Activated naive CD4-positive, alpha-beta T cell treated with anti-CD3 and anti-CD28 coated beads for 36 hours (primary cell): ENCODE measurements at regions not wholly inside any gene's neighbourhood (a gene's known extent, or its start where the extent isn't known, plus 50 kb on each side); places are given as distances from the start of the nearest gene placed in this dataset.

Source experiments
- CTCF ChIA-PET: fragments of 350-600 bp; sonication (Branson Sonifier 250); formaldehyde crosslinking; loops from one replicate; lab custom pipeline; 2021; ENCODE audit warnings: antibody characterized with exemption; lab: Charles Lee
- DNase-seq: peaks from one replicate; pipeline ENCODE4 v3.0.0-alpha.2; 2020
- H3K27ac Mint-ChIP-seq: one replicate; pipeline ENCODE4 v1.8.0; 2021; ENCODE audit warnings: mild to moderate bottlenecking, mixed read lengths
- H3K27me3 Mint-ChIP-seq: one replicate; pipeline ENCODE4 v1.8.0; 2021; ENCODE audit warnings: low read depth, mixed read lengths
- H3K36me3 Mint-ChIP-seq: one replicate; pipeline ENCODE4 v1.8.0; 2021; ENCODE audit warnings: low read depth, mixed read lengths
- H3K4me1 Mint-ChIP-seq: one replicate; pipeline ENCODE4 v1.8.0; 2021; ENCODE audit warnings: low read depth, mixed read lengths
- H3K4me3 Mint-ChIP-seq: one replicate; pipeline ENCODE4 v1.8.0; 2021; ENCODE audit warnings: mild to moderate bottlenecking, moderate library complexity, mixed read lengths
- H3K9me3 Mint-ChIP-seq: one replicate; pipeline ENCODE4 v1.8.0; 2021; ENCODE audit warnings: mixed read lengths
- intact Hi-C: fragments of 100-400 bp; cut with micrococcal nuclease; formaldehyde crosslinking; loops from one replicate; pipeline ENCODE4 v1.15.1; 2023

GRCh38 chr7:109309790-109310189, 740.1 kb downstream of the DNAJB9 start:
- intact Hi-C loops: no loop called here
- Mint-ChIP-seq H3K27ac (no peak overlapping the region), H3K36me3 (no peaks in the 10 kb centered on the region), H3K4me3 (no peak overlapping the region), H3K27me3 (no peaks in the 10 kb centered on the region), H3K9me3 (peaks cover 8% of the 10 kb centered on the region), H3K4me1 (no peaks in the 10 kb centered on the region)
- DNase-seq: no peak
- CTCF ChIA-PET: no interaction called here

- intact Hi-C loops: no loop called here
- DNase-seq: no peak
Observed at GRCh38 chr7:109318136-109318535, 748.5 kb downstream of the DNAJB9 start.

GRCh38 chr7:109322833-109323232, 753.2 kb downstream of the DNAJB9 start:
- Mint-ChIP-seq H3K9me3 (peaks cover 2% of the 10 kb centered on the region), H3K4me1 (no peaks in the 10 kb centered on the region), H3K4me3 (no peak overlapping the region), H3K36me3 (no peaks in the 10 kb centered on the region), H3K27ac (no peak overlapping the region), H3K27me3 (no peaks in the 10 kb centered on the region)
- CTCF ChIA-PET: no interaction called here
- DNase-seq: no peak
- intact Hi-C loops: no loop called here

More at GRCh38 chr7:109318136-109318535, 748.5 kb downstream of the DNAJB9 start:
- Mint-ChIP-seq H3K27ac (no peak overlapping the region), H3K36me3 (no peaks in the 10 kb centered on the region), H3K4me3 (no peak overlapping the region), H3K9me3 (peaks cover 2% of the 10 kb centered on the region), H3K4me1 (no peaks in the 10 kb centered on the region), H3K27me3 (no peaks in the 10 kb centered on the region)
- CTCF ChIA-PET: no interaction called here

GRCh38 chr7:109331423-109331822, 761.7 kb downstream of the DNAJB9 start:
- Mint-ChIP-seq H3K27me3 (no peaks in the 10 kb centered on the region), H3K4me1 (no peaks in the 10 kb centered on the region), H3K27ac (no peak overlapping the region), H3K9me3 (peaks cover 2% of the 10 kb centered on the region), H3K36me3 (no peaks in the 10 kb centered on the region), H3K4me3 (no peak overlapping the region)
- CTCF ChIA-PET: no interaction called here
- no peak for DNase-seq
- intact Hi-C loops: no loop called here

GRCh38 chr7:109335951-109336350, 766.3 kb downstream of the DNAJB9 start:
- Mint-ChIP-seq H3K4me1 (no peaks in the 10 kb centered on the region), H3K36me3 (no peaks in the 10 kb centered on the region), H3K9me3 (no peaks in the 10 kb centered on the region), H3K4me3 (no peak overlapping the region), H3K27me3 (no peaks in the 10 kb centered on the region), H3K27ac (no peak overlapping the region)
- DNase-seq: no peak
- intact Hi-C loops: no loop called here
- CTCF ChIA-PET: no interaction called here

- Mint-ChIP-seq H3K27ac (no peak overlapping the region), H3K36me3 (no peaks in the 10 kb centered on the region), H3K4me3 (no peak overlapping the region), H3K9me3 (no peaks in the 10 kb centered on the region), H3K4me1 (no peaks in the 10 kb centered on the region), H3K27me3 (no peaks in the 10 kb centered on the region)
- CTCF ChIA-PET: no interaction called here
- intact Hi-C loops: no loop called here
- no peak for DNase-seq
Observed at GRCh38 chr7:109336531-109336930, 766.9 kb downstream of the DNAJB9 start.

- intact Hi-C loops: no loop called here
- CTCF ChIA-PET: no interaction called here
Observed at GRCh38 chr7:109343678-109344077, 774.0 kb downstream of the DNAJB9 start.

GRCh38 chr7:109351493-109351892, 781.8 kb downstream of the DNAJB9 start:
- no peak overlapping the region for H3K27ac Mint-ChIP-seq
- H3K4me3 Mint-ChIP-seq: no peak overlapping the region
- H3K36me3 Mint-ChIP-seq: no peaks in the 10 kb centered on the region
- no peaks in the 10 kb centered on the region for H3K9me3 Mint-ChIP-seq
- CTCF ChIA-PET: no interaction called here
- no peak for DNase-seq
- intact Hi-C loops: no loop called here
- no peaks in the 10 kb centered on the region for H3K4me1 Mint-ChIP-seq
- no peaks in the 10 kb centered on the region for H3K27me3 Mint-ChIP-seq

More at GRCh38 chr7:109343678-109344077, 774.0 kb downstream of the DNAJB9 start:
- Mint-ChIP-seq H3K36me3 (no peaks in the 10 kb centered on the region), H3K4me1 (no peaks in the 10 kb centered on the region), H3K27ac (no peak overlapping the region), H3K9me3 (no peaks in the 10 kb centered on the region), H3K27me3 (no peaks in the 10 kb centered on the region), H3K4me3 (no peak overlapping the region)
- DNase-seq: no peak

GRCh38 chr7:109354000-109354399, 784.3 kb downstream of the DNAJB9 start:
- H3K4me1 Mint-ChIP-seq: no peaks in the 10 kb centered on the region
- no peaks in the 10 kb centered on the region for H3K9me3 Mint-ChIP-seq
- CTCF ChIA-PET: no interaction called here
- no peak for DNase-seq
- H3K36me3 Mint-ChIP-seq: no peaks in the 10 kb centered on the region
- H3K27ac Mint-ChIP-seq: no peak overlapping the region
- H3K27me3 Mint-ChIP-seq: no peaks in the 10 kb centered on the region
- no peak overlapping the region for H3K4me3 Mint-ChIP-seq
- intact Hi-C loops: no loop called here

- Mint-ChIP-seq H3K9me3 (no peaks in the 10 kb centered on the region), H3K4me3 (no peak overlapping the region)
- CTCF ChIA-PET: no interaction called here
Observed at GRCh38 chr7:109354552-109354951, 784.9 kb downstream of the DNAJB9 start.

GRCh38 chr7:109375823-109376222, 806.1 kb downstream of the DNAJB9 start:
- intact Hi-C loops: no loop called here
- no peak for DNase-seq
- CTCF ChIA-PET: no interaction called here
- Mint-ChIP-seq H3K9me3 (no peaks in the 10 kb centered on the region), H3K4me1 (no peaks in the 10 kb centered on the region), H3K27me3 (no peaks in the 10 kb centered on the region), H3K27ac (no peak overlapping the region), H3K4me3 (no peak overlapping the region), H3K36me3 (no peaks in the 10 kb centered on the region)

More at GRCh38 chr7:109354552-109354951, 784.9 kb downstream of the DNAJB9 start:
- H3K27ac Mint-ChIP-seq: no peak overlapping the region
- no peaks in the 10 kb centered on the region for H3K4me1 Mint-ChIP-seq
- no peak for DNase-seq
- no peaks in the 10 kb centered on the region for H3K36me3 Mint-ChIP-seq
- intact Hi-C loops: no loop called here
- no peaks in the 10 kb centered on the region for H3K27me3 Mint-ChIP-seq

- no peaks in the 10 kb centered on the region for H3K4me1 Mint-ChIP-seq
- CTCF ChIA-PET: no interaction called here
- no peaks in the 10 kb centered on the region for H3K9me3 Mint-ChIP-seq
- H3K27ac Mint-ChIP-seq: no peak overlapping the region
- DNase-seq: no peak
- no peak overlapping the region for H3K4me3 Mint-ChIP-seq
- H3K27me3 Mint-ChIP-seq: no peaks in the 10 kb centered on the region
- H3K36me3 Mint-ChIP-seq: no peaks in the 10 kb centered on the region
- intact Hi-C loops: no loop called here
Observed at GRCh38 chr7:109376576-109376975, 806.9 kb downstream of the DNAJB9 start.

GRCh38 chr7:109377076-109377884, 807.6 kb downstream of the DNAJB9 start:
- Mint-ChIP-seq H3K4me3 (no peak overlapping the region), H3K36me3 (no peaks in the 10 kb centered on the region), H3K9me3 (no peaks in the 10 kb centered on the region), H3K4me1 (no peaks in the 10 kb centered on the region), H3K27me3 (no peaks in the 10 kb centered on the region), H3K27ac (no peak overlapping the region)
- CTCF ChIA-PET: no interaction called here
- DNase-seq: no peak
- intact Hi-C loops: no loop called here
